HG03439 (cell line): ENCODE measurements at regions not wholly inside any gene's neighbourhood (a gene's known extent, or its start where the extent isn't known, plus 50 kb on each side); places are given as distances from the start of the nearest gene placed in this dataset.

Source experiments
- ATAC-seq: cut with Tn5 transposase; IDR thresholded peaks from one replicate; pipeline ENCODE4 v1.9.1; 2021; ENCODE audit warnings: mild to moderate bottlenecking, moderate library complexity; ENCODE audit not compliant: unreplicated experiment

DNA sequence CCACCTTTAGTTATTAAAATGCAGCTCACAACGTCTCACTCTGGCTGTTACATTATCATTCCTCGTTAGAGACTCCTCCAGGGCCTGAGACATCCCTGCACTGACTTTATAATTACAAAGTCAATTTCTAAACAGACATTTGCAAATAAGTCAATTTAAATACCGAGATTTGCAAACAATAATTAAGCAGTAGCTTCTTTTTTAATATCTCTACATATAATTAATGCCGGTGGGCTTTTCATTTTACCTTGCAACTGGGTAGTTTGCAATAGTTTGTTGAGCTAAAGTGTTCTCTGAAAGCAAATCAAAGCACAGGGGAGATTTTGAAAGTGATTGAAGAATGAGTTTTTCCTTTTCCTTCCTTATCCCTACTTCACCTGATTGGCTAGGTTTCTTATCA is 154.4 kb downstream of the TLR4 start:
- ATAC-seq, result no peak

- no peak for ATAC-seq
Observed at GRCh38 chr9:117860849-117861248, 156.6 kb downstream of the TLR4 start.

GRCh38 chr9:117864385-117865057 is 160.3 kb downstream of the TLR4 start:
- no peak for ATAC-seq

GRCh38 chr9:117868594-117868993 is 164.4 kb downstream of the TLR4 start:
- ATAC-seq, result no peak

- no peak for ATAC-seq
Observed at GRCh38 chr9:117869287-117869686, 165.1 kb downstream of the TLR4 start.

DNA sequence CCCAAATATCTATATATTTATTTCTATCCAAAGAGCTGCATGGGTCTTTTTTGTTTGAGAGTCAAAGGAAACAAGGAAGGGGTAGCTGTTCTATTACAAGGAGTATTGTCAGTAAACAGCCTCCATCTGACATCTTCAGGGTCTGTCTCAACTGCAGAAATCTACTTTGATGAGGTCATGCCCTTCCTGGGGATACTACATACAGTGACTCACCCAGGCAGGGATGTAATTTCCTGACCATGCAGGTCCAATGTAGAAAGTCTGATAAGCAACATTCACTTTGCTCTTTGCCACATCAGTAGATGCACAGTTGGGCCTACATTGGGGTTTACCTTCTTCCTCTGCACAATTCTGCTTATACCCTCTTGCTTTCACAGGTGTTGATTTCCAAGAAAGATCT is 165.5 kb downstream of the TLR4 start:
- ATAC-seq, result no peak

DNA sequence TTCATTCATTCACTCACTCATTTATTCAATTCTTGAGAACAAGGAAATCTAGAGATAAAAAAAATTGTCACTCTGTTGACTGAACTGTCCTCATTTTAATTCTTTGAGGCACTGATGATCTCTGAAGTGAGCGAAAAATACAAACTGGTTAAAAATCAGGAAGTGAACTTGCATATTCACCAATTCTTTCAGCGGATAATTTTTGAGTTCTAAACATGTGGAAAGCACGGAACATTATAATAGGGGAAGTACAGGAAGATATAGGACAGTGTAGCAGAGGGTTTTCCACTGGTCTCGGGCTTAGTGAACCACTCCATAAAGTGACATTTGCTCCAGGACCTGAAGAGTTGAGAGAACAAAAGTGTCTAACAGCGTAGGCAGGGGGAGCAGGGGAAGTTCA is 169.5 kb downstream of the TLR4 start:
- ATAC-seq, result no peak

DNA sequence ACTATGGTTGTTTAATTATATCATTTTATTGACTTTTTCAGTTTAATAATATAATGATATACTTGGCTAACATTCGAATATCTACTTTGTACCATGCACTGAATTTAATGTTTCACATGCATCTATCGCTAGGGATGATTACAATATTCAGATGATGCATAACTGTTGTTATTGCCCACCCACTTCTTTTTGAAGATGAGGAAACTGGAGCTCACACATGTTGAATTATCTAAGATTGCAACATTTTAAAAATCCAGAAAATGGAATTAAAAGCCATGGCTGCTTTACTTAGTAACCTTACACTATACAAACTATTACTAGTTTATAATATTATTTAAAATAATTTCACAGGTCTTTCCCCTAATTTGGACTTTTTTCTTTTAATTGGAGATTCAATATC is 171.7 kb downstream of the TLR4 start:
- ATAC-seq, result no peak

- no peak for ATAC-seq
Observed at GRCh38 chr9:117882171-117882570, 178.0 kb downstream of the TLR4 start.

DNA sequence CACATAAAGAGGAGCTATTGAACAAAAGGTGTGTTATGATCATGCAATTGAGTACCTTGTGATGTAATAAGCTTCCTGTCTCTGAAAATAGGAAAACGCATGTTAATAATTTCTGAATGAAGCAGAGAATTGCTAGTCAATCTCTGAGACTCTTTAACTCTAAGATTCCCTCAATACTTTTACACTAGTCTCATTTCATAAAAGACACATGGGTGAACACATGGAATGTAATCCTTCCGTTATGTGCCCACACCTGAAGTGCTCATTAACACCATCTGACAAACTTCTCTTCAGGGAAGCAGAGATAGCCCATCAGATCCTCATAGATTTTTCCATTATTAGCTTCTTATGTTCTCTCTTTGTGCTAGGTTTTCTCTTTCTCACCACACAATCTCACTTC is 182.4 kb downstream of the TLR4 start:
- no peak for ATAC-seq

- ATAC-seq, result no peak
Observed at GRCh38 chr9:117887383-117887782, 183.2 kb downstream of the TLR4 start.

DNA sequence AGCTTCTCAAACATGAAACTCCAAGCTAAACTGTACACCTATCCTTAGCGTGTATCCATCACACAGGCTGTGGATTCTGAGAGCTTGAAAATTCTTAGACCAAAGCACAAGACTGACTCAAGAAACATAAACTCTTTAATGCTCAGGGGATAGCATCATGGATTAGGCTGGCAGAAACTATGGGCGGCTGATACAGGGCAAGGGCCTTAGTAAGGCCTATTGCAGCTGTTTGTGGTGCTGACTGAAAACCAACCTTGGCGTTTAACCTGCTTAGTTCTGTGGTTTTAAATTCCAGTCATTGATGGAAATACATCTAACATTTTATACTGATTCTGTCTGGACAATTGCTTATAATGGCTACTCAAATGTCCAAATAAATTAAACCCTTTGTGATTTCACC is 183.7 kb downstream of the TLR4 start:
- no peak for ATAC-seq

GRCh38 chr9:117903453-117903852 is 199.2 kb downstream of the TLR4 start:
- no peak for ATAC-seq

DNA sequence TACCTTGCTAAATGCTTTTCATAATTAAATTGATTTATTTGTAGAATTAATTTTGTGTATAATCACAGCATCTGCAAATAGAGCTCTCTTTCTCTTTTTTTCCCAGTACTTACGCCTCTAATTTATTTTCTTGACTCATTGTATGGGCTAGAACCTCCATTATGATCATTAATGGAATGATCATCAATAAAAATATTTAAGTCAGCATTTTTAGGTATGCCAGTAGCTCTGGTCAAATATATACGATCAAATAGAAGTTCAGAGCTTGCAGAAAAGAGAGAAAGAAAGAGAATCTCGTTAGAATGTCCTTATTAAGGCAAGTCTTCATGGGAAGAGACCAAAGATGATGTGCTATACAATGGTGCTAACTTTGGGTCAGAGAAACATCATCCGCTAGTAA is 202.6 kb downstream of the TLR4 start:
- no peak for ATAC-seq

DNA sequence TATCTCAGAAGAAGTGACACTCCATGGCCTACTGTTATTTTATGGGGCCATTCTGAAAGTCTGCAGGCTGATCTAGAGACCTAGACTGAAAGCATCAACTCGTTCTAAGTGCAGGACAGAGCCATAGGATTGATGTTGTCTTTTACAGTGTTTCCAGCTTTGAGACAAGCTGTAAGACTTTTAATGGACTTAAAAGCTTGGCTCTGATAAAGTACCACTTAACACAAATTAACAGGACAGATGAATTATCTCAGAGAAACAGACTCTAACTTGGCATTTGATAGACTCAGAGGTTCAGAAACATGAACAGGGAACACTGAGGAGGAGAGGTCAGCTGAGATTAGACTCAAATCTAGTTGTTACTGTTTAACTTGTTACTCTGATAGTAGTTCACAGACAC is 203.2 kb downstream of the TLR4 start:
- ATAC-seq, result no peak

DNA sequence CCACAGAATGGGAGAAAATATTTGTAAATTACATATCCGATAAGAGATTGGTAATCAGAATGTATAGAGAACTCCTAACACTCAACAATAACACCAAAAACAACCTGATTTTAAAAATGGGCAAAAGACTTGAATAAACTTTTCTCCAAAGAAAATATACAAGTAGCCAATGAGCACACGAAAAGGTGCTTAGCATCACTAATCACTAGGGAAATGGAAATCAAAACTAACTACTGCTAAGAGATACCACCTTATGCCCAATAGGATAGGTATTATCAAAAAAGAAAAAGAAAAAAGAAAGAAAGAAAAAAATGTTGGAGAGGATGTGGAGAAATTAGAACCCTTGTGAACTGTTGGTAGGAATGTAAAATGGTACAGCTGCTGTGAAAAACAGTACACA is 212.1 kb downstream of the TLR4 start:
- peak; percentile 56 for ATAC-seq

GRCh38 chr9:117917873-117918272 is 213.7 kb downstream of the TLR4 start:
- no peak for ATAC-seq

- no peak for ATAC-seq
Observed at GRCh38 chr9:117919538-117919937, 215.3 kb downstream of the TLR4 start.

- no peak for ATAC-seq
Observed at GRCh38 chr9:117926031-117926658, 221.9 kb downstream of the TLR4 start.

DNA sequence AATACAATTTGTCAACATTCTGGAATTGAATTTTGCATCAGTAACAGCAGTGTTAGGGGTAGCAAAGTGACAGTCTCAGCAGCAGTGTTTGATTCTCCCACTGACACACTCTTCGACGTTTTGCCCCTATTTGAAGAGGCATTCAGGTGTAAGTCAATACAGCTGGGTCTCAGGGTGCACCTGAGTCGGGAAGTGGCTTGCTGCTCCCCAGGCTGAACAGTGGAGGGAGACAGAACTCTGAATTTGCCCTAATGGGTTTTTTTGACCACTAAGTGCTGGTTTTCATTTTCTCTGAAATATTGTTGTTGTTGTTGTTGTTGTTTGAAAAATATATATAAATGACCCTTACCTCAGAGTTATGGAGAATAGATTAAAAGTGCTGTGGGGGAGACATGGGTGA is 223.2 kb downstream of the TLR4 start:
- no peak for ATAC-seq

GRCh38 chr9:117929868-117930267 is 225.7 kb downstream of the TLR4 start:
- no peak for ATAC-seq

- no peak for ATAC-seq
Observed at GRCh38 chr9:117932585-117932984, 228.4 kb downstream of the TLR4 start.
